NCI-H774 (cell line): ENCODE measurements at regions not wholly inside any gene's neighbourhood (a gene's known extent, or its start where the extent isn't known, plus 50 kb on each side); places are given as distances from the start of the nearest gene placed in this dataset.

Experiments used
- DNase-seq: peaks from one replicate; lab custom pipeline; 2025; lab: John Stamatoyannopoulos, UW

DNA sequence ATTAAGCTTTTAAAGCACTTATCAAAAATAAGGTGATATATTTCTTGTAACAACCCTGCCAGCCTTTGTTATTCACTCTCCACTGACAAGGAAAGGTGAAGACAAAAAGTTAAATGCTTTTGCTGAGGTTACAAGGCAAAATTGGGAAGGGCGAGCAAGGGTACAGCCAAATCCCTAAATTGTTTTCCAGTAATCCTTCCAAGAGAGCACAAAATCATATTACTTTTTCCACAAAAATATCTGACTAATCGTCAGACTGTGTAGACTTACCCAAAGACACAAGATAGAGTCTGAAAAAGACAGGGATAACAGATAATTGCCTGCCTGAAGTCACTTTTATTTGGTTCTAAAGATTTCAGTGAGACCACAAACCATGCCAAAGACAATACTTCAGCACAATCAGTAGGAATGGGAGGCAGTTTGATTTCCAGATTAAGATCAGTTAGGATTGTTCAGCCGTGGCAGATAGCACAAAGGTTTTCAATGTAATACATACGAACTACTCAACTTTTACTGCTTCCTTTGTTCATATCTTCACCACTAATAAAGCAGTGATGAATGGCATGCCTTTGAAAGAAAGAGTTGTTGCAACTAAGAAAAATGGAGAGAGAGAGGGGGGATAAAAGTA is 383.8 kb upstream of the TUSC1 start:
- no peak for DNase-seq

DNA sequence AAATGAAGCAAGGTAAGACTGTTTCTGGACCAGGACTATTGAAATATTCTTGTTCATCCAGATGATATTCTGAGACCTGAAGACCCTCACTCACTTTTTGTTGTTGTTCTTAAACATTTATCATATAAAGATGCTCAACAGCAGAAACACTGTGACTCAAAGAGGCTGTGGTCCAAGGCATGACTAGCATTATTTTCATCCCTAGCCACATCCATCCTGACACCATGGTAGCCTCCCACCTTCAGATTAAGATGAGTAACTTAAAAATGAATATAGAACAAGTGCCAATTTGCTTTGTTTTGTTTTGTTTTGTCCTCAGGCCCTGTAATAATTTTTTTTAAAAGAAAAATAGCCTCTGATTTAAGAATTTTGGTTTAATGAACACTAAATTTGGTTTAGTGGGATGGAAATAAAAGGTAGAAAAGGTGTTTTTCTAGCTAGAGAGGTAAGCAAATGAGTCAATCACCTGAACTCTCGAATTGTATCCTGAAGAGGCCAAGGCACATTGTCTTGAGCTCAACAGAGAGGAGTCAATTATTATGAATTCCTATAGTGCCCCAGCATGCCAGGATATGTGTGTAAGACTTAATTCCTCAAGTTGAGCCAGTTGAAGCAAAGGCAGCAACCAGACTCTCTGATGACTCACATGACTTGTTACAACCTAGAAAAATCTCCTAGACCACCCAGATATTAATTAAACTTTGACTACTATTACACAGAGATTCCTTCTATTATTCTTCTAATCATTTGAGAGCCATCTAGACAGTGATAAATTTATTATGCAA is 380.1 kb upstream of the TUSC1 start:
- DNase-seq: no peak

DNA sequence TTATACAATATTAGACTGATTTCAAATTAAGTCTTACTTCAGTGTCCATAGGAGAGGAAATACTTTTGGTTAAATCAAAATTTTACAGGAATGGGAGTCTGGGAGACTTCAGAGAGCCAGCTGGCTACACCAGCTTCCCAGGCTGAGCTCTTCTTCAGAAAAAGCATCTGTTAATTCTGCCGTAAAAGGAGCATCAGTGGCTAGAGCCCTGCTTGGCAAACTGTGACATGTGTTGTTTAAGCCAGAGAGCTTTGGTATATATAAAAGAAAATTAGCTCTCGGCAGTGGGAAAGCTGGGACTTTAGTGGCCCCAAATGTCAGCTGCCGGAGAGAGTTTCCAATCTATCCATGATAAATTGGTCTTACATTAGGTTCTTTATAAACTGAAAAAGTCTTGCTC is 378.8 kb upstream of the TUSC1 start:
- no peak for DNase-seq

DNA sequence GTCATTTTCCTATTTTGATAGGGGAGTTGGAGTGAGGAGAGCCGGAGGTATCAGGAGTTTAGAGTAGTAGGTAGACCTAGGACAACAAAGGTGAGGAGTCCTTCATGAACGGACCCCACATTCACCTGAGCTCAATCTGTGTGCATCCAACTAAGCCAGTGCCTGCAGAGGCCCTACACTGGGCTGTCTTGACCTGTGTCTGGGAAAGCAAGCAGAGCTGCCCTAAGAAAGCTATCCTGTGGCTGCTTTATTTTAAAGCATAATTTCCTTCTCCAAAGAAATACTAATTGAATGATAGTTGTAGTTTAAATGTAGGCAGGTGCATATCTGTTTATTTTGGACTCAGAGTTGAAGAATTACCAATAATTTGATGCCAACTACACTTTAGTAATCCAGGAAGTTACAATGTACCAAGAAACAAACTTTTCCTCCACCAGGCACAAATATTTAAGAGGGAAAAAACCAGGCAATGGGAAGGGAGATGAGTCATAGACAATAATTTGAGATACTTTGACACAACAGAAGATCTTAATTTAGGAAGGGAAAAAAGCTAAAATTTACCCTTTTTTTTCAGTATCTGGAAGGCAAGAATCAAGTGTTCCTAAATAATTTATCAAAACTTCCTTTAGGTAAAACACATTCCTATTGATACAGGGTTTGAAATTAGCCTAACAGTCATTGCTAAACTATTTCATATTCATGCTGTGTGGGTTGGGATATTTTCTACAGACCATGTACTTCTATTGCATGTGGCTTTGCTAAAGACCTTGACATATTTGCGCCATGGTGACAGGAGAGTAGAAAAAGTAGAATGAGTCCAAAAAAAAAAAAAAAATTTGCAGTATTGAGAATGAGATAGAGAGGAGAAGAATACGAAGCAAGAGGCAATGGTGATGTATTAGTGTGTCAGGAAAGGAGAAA is 376.6 kb upstream of the TUSC1 start:
- no peak for DNase-seq

DNA sequence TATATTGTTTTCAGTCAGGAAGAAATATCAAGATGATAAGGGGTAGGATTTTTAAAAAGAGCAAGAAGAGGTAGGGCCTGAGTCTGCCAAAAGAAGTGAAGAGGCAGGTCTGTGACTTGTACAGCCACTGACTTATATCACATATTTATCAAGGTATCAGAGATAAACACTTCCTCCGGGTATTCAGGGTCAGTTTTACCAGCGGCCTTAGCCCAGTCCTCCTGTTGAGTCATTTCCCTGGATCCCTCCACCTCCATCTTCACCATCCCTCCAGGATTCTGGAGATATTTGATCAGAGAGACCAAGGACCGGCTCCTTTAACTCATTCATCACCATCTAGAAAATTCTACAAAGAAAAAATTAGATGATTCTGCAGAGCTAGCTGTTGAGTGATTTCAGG is 375.7 kb upstream of the TUSC1 start:
- no peak for DNase-seq

DNA sequence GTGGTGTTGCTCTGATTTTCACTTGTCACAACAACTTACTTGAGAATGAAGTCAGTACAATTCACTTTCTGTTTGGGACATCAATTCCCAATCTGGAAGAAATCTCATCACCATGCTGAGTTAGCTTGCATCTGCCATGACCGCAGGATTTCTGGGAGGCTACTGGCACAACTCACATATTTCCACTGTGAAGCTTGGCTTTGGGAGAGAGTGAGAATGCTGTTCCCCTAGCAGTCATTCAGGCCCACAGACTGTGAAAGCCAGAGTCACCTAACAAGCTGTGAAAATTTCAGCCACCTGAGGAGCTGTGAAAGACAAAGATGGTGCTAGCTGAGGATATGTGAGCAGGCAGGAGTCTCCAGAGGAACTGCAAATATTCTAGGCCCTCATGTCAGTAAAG is 365.2 kb upstream of the TUSC1 start:
- no peak for DNase-seq

DNA sequence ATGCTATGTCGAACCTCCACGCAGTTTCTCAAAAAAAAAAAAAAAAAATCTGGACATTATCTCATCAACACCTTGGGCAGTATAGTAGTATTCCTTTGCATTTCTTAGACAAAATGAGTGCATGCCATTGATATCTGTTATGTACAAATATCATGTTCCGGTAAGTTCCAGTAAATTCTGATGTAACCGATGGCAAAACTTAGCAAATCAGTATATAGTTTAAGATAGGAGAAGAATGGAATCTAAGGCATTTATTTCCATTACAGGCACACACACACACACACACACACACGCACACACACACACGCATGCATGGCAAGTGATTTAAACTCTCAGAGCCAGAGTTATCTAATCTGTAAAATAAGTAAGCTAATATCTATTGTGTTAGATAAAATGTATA is 356.5 kb upstream of the TUSC1 start:
- DNase-seq: no peak

DNA sequence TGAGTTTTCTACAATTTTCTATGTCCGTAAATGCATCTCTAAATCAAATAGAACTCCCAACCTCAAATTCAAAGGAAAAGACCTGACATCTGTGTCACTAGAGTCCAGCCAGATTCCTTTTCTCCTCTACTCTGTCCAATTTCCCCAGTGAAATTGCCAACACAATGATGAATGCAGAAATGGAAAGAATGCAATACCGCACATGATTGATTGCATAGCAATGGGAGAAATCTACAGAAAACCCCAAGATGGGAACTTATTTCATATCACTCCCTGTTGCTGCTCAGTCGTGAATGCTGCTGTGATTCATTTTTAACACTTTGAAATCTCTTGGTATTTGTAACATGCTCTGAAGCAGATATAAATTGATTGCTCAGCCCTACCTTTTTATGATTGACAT is 355.1 kb upstream of the TUSC1 start:
- DNase-seq: no peak

DNA sequence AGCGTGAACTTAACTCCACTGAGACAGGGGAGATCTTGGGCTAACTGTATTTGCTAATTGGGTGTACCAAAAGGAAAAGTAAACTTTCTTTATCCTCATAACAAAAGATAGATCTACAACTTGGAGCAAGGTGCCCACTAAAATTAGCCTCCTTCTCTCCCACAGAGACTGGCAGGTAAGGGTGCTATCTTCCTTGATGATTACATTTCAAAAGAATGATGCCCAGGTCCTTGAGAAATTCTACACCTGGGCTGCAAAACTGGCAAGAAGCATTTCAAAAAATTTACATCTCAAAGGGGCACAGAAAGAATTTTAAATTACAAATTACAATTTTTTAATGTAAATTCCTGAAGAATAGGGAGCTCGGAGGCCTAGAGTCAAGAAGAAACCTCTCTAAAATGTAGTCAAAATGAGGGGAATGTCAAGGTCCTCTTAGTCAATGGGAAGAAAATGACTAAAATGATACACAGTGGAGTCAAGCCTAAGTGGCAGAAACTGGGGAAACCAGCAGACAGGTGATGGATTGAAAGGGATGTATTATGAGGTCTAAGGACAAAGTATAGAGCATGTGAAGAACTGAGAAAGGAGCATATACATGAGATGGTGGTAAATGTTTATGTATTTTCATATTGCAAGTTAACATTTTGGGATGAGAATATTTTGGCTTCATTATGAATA is 348.3 kb upstream of the TUSC1 start:
- DNase-seq: no peak

DNA sequence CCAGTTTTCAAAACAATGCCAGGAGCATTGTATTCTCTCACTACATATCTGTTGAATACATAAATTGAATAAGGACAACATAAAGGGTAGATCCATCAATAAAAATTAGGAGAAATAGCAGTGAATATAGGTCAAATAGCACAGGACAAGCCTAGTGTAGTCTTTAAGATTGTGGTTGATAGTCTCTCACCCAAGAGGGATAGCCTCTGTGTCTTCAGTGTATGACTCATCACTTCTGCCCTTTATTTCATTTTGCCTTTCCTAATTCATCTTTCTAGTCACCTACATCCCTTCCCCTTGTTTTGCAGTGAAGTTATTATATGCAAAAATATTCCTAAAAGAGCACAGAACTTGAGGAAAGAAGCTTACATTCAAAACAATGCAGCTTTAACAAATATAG is 335.0 kb upstream of the TUSC1 start:
- no peak for DNase-seq

DNA sequence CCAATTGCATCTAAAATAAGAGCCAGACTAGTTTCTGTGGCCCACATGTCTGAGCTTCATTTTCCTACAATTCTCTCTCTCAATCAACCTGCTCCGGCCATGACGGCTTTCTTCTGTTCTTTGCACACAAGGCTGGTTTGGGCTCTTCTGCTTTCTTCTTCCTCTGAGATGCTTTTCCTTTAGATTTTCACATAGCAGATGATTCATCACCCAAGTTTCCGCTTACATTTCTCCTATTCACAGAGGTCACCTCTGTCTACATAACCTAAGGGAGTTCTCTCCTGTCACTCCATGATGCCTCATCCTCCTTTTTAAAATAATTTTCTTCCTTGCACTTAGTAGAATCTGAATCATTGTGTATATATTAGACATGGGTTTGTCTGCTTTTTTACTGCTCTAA is 334.6 kb upstream of the TUSC1 start:
- DNase-seq: no peak

DNA sequence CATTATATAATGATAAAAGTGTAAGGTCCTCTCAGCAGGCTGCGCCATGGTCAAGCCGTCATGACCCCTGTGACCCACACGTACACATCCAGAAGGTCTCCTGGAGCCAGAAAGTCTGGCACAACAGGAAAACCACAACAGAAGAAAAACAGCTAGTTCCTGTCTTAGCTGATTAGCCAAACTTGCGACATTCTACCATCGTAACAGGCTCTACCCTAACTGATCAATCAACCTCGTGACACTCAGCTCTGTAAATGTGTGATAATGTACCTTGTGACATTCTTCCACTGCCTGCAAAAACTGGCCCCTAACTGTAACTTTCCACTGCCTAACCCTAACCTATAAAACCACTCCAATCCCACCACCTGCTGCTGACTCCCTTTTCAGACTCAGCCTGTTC is 316.4 kb upstream of the TUSC1 start:
- DNase-seq: no peak

DNA sequence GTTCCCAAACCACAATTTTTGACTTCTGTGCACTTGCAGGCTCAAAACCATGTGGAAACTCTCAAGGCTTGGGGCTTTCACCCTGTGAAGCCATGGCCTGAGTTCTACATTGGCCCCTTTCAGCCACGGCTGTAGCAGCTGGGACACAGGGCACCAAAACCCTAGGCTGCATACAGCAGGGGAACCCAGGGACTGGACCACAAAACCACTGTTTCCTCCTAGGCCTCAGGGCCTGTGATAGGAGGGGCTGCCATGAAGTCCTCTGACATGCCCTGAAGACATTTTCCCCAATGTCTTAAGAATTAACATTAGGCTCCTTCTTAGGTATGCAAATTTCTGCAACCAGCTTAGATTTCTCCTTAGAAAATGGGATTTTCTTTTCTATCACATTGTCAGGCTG is 312.1 kb upstream of the TUSC1 start:
- no peak for DNase-seq

DNA sequence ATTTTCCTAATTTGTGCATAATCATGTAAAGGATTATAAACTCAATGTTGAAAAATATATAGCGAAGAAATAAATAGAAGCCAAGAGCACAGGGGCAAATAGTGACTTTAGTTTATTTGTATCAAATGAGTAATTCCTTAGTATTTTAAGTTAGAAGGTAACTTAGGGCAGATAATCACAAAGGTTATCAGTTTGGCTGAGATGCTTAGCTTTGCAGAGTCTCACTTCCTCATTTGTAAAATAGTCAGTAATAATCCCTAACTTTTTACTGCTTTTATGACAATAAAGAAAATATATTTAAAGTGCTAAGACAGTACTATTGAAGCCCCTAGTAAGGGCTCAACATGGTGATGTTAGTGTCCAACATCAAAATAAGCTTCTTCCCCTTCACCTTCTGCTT is 297.4 kb upstream of the TUSC1 start:
- DNase-seq: no peak

DNA sequence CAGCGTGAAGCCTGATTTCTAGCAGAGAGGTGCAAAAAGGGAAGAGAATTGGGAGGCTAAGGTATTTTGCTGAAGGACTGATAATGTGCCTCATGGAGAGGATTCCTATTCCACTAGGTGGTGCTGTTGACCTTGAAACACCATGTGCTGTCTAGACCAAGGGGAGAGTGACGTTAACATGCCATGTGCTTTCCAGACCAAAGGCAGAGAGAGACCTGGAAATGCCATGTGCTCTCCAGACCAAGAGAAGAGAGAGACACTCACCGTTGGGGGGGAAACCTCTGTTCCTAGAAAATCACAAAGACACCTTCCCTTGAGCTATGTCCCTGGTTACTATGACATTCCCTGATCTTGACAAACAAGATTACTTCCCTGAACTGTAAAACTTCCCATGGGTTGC is 286.0 kb upstream of the TUSC1 start:
- peak; percentile 9 for DNase-seq

DNA sequence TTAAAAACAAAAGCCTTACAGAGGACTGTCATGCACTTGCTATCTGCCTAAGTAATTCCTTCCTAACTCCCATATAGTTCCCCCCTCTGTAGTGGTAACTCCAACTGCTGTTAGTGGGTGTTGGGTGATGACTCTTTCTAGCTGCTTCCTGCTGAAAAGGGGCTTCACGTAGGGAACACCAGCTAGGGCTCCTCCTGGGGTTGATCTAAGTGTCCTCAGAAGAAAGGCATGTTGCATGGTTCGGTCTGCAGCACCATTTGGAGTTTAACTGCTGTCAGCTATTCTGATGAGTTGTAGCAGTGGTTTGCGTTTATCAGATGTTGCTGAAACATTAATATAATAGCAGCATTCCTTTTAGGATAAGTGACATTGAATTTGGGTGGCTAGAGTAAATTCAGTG is 281.9 kb upstream of the TUSC1 start:
- DNase-seq: no peak

DNA sequence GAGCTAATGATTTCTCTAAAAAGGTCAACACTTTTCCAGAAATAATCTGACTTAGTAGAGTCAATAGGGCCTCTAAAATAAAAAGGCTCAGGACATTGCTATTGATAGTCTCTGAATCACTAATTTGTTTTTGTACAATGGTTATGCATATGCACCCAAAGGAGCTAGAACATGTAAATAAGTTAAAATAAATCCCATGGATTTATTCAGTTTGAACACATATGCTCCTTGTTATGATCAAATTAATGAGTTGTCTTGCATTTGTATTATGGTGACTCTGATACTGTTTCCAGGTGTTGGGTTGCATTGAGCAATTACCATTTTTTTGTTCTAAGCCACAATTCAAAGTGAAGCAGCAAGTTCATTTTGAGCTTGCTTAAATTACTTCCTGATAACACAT is 276.0 kb upstream of the TUSC1 start:
- DNase-seq: no peak

DNA sequence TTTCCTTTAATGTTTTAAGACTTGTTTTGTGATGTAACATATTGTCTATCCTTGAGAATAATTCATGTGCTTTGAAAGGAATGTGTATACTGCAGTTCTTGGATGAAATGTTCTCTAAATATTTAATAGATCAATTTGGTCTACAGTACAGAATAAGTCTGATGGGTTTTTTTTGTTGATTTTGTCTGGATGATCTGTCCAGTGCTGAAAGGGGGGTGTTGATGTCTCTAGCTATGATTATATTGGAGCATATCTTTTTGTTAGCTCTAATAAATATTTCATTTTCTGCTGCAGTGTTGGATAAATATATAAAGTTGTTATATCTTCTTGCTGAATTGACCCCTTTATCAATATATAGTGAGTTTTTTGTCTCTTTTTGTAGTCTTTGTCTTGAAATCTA is 269.9 kb upstream of the TUSC1 start:
- no peak for DNase-seq

DNA sequence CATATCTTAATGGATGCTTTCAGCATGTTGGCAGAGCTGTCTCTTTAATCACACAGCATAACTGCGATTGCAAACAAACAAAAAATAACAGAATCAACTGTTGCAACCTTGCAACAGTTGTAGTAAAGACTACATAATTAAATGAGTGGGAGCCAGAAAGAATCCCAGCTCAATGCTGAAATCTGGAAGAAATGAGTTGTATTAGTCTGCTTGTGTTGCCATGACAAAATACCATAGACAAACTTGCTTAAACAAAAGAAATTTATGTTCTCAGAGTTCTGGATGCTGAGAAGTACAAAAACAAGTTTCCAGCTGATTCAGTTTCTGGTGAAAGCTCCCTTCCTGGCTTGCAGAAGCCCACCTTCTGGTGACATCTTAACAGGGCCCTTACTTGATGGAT is 260.9 kb upstream of the TUSC1 start:
- no peak for DNase-seq

DNA sequence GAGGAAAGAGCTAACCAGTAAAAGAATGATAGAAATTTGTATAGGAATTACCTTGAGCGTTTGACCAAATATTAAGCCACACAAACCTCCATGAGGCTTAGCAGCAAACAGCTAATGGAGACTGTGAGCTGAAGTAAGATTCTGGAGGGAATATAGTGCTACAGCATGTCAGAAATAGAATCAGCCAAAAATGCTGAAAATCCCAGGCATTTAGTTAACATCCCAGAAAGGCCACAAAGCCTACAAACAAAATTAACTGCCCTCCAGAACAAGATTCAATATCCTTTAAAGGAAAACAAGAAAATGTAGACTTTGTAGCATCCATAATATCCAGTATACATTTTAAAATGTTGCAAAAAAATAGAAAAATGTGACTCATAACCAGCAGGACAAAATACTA is 257.8 kb upstream of the TUSC1 start:
- no peak for DNase-seq

DNA sequence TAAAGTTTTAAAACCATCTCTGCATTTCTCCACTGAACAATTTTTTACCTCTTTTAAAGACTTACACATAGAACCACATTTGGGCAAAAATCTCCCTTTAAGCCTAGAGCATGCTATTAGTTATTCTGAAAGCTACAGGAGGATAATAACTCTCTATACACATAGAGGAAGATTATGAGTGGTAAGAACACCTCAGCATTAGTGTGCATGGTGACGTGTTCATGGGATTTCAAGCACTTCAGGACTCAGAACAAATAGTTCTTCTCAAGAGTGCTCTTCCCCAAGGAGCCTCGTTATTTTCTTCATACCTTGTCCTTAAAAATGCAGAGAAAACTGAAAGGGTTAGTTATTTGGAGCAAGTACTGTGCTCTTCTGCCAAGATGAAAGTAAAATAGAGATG is 256.9 kb upstream of the TUSC1 start:
- DNase-seq: no peak

DNA sequence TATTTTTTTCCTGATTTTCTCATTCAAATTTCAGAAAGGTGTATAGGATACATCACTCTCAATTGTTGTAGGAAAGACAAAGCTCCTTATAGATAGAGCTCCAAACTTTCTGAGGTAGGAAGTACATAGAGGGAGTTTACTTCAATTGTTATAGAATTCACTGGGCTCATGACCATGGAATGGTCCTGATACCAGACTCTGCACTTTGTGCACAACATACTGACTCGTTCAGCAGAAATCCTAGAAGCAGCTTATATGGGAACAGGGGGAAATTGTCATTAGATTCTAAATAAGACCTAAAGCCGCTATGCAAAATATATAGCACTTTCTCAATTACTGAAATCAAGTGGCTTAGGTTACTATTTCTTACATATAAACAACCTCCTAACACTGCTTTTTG is 240.5 kb upstream of the TUSC1 start:
- DNase-seq: no peak
